Activated naive CD8-positive, alpha-beta T cell (primary cell): ENCODE measurements at regions not wholly inside any gene's neighbourhood (a gene's known extent, or its start where the extent isn't known, plus 50 kb on each side); places are given as distances from the start of the nearest gene placed in this dataset.

Source experiments
- H3K27ac Mint-ChIP-seq: one replicate; pipeline ENCODE4 v1.8.0; 2021; ENCODE audit warnings: mixed read lengths
- H3K27me3 Mint-ChIP-seq: one replicate; pipeline ENCODE4 v1.8.0; 2021; ENCODE audit warnings: mixed read lengths
- H3K36me3 Mint-ChIP-seq: one replicate; pipeline ENCODE4 v1.8.0; 2021; ENCODE audit warnings: mixed read lengths
- H3K4me1 Mint-ChIP-seq: one replicate; pipeline ENCODE4 v1.8.0; 2021; ENCODE audit warnings: low read depth, mixed read lengths
- H3K4me3 Mint-ChIP-seq: one replicate; pipeline ENCODE4 v1.8.0; 2021; ENCODE audit warnings: mild to moderate bottlenecking, mixed read lengths
- H3K9me3 Mint-ChIP-seq: one replicate; pipeline ENCODE4 v1.8.0; 2021; ENCODE audit warnings: low read depth, mixed read lengths

- H3K4me1 Mint-ChIP-seq = no peaks in the 10 kb centered on the region
- no peaks in the 10 kb centered on the region for H3K27me3 Mint-ChIP-seq
- no peak overlapping the region for H3K27ac Mint-ChIP-seq
- no peak overlapping the region for H3K4me3 Mint-ChIP-seq
- H3K9me3 Mint-ChIP-seq = no peaks in the 10 kb centered on the region
- H3K36me3 Mint-ChIP-seq = no peaks in the 10 kb centered on the region
Measured at GRCh38 chr18:73594749-73595148, 552.9 kb downstream of the FBXO15 start.

- H3K4me1 Mint-ChIP-seq = no peaks in the 10 kb centered on the region
- no peak overlapping the region for H3K27ac Mint-ChIP-seq
- H3K4me3 Mint-ChIP-seq = no peak overlapping the region
- H3K27me3 Mint-ChIP-seq = no peaks in the 10 kb centered on the region
- H3K9me3 Mint-ChIP-seq = no peaks in the 10 kb centered on the region
- no peaks in the 10 kb centered on the region for H3K36me3 Mint-ChIP-seq
Measured at GRCh38 chr18:73593207-73593606, 554.4 kb downstream of the FBXO15 start.

- no peaks in the 10 kb centered on the region for H3K9me3 Mint-ChIP-seq
- H3K27ac Mint-ChIP-seq = no peak overlapping the region
- no peaks in the 10 kb centered on the region for H3K36me3 Mint-ChIP-seq
- H3K27me3 Mint-ChIP-seq = no peaks in the 10 kb centered on the region
- H3K4me1 Mint-ChIP-seq = no peaks in the 10 kb centered on the region
- no peak overlapping the region for H3K4me3 Mint-ChIP-seq
Measured at GRCh38 chr18:73590950-73591349, 556.7 kb downstream of the FBXO15 start.

- no peaks in the 10 kb centered on the region for H3K9me3 Mint-ChIP-seq
Measured at GRCh38 chr18:73579698-73580097, 567.9 kb downstream of the FBXO15 start.

GRCh38 chr18:73577365-73577764, 570.3 kb downstream of the FBXO15 start:
- Mint-ChIP-seq H3K27ac (no peak overlapping the region), H3K27me3 (no peaks in the 10 kb centered on the region), H3K4me3 (no peak overlapping the region), H3K36me3 (no peaks in the 10 kb centered on the region), H3K4me1 (no peaks in the 10 kb centered on the region), H3K9me3 (no peaks in the 10 kb centered on the region)

More at GRCh38 chr18:73579698-73580097, 567.9 kb downstream of the FBXO15 start:
- no peak overlapping the region for H3K4me3 Mint-ChIP-seq
- no peaks in the 10 kb centered on the region for H3K4me1 Mint-ChIP-seq
- H3K27ac Mint-ChIP-seq = no peak overlapping the region
- no peaks in the 10 kb centered on the region for H3K36me3 Mint-ChIP-seq
- no peaks in the 10 kb centered on the region for H3K27me3 Mint-ChIP-seq

GRCh38 chr18:73563901-73564472, 583.6 kb downstream of the FBXO15 start:
- Mint-ChIP-seq H3K27me3 (no peaks in the 10 kb centered on the region), H3K36me3 (no peaks in the 10 kb centered on the region), H3K4me3 (no peak overlapping the region), H3K4me1 (no peaks in the 10 kb centered on the region), H3K9me3 (no peaks in the 10 kb centered on the region), H3K27ac (no peak overlapping the region)

GRCh38 chr18:73563345-73563744, 584.3 kb downstream of the FBXO15 start:
- Mint-ChIP-seq H3K4me1 (no peaks in the 10 kb centered on the region), H3K27ac (no peak overlapping the region), H3K4me3 (no peak overlapping the region), H3K36me3 (no peaks in the 10 kb centered on the region), H3K27me3 (no peaks in the 10 kb centered on the region), H3K9me3 (no peaks in the 10 kb centered on the region)

- peaks cover 4% of the 10 kb centered on the region for H3K9me3 Mint-ChIP-seq
- no peaks in the 10 kb centered on the region for H3K4me1 Mint-ChIP-seq
- H3K4me3 Mint-ChIP-seq = no peak overlapping the region
- no peak overlapping the region for H3K27ac Mint-ChIP-seq
- no peaks in the 10 kb centered on the region for H3K36me3 Mint-ChIP-seq
- no peaks in the 10 kb centered on the region for H3K27me3 Mint-ChIP-seq
Measured at GRCh38 chr18:73556904-73557303, 590.7 kb downstream of the FBXO15 start.

GRCh38 chr18:73552171-73552570, 595.5 kb downstream of the FBXO15 start:
- H3K4me1 Mint-ChIP-seq = no peaks in the 10 kb centered on the region
- H3K27ac Mint-ChIP-seq = no peak overlapping the region
- H3K9me3 Mint-ChIP-seq = peaks cover 4% of the 10 kb centered on the region
- H3K4me3 Mint-ChIP-seq = no peak overlapping the region
- no peaks in the 10 kb centered on the region for H3K27me3 Mint-ChIP-seq
- no peaks in the 10 kb centered on the region for H3K36me3 Mint-ChIP-seq

GRCh38 chr18:73551211-73551610, 596.4 kb downstream of the FBXO15 start:
- H3K9me3 Mint-ChIP-seq = peaks cover 4% of the 10 kb centered on the region
- H3K4me1 Mint-ChIP-seq = no peaks in the 10 kb centered on the region
- H3K36me3 Mint-ChIP-seq = no peaks in the 10 kb centered on the region
- no peaks in the 10 kb centered on the region for H3K27me3 Mint-ChIP-seq
- H3K27ac Mint-ChIP-seq = no peak overlapping the region
- no peak overlapping the region for H3K4me3 Mint-ChIP-seq

GRCh38 chr18:73549236-73549635, 598.4 kb downstream of the FBXO15 start:
- Mint-ChIP-seq H3K27me3 (no peaks in the 10 kb centered on the region), H3K4me3 (no peak overlapping the region), H3K36me3 (no peaks in the 10 kb centered on the region), H3K4me1 (no peaks in the 10 kb centered on the region), H3K27ac (no peak overlapping the region), H3K9me3 (no peaks in the 10 kb centered on the region)

- Mint-ChIP-seq H3K27me3 (no peaks in the 10 kb centered on the region), H3K9me3 (no peaks in the 10 kb centered on the region), H3K36me3 (no peaks in the 10 kb centered on the region), H3K27ac (no peak overlapping the region), H3K4me3 (no peak overlapping the region), H3K4me1 (no peaks in the 10 kb centered on the region)
Measured at GRCh38 chr18:73545472-73545871, 602.2 kb downstream of the FBXO15 start.

- Mint-ChIP-seq H3K4me1 (no peaks in the 10 kb centered on the region), H3K27ac (no peak overlapping the region), H3K9me3 (no peaks in the 10 kb centered on the region), H3K36me3 (no peaks in the 10 kb centered on the region), H3K27me3 (no peaks in the 10 kb centered on the region), H3K4me3 (no peak overlapping the region)
Measured at GRCh38 chr18:73544617-73545016, 603.0 kb downstream of the FBXO15 start.

GRCh38 chr18:73544032-73544431, 603.6 kb downstream of the FBXO15 start:
- H3K4me1 Mint-ChIP-seq = no peaks in the 10 kb centered on the region
- H3K9me3 Mint-ChIP-seq = no peaks in the 10 kb centered on the region
- no peak overlapping the region for H3K4me3 Mint-ChIP-seq
- no peaks in the 10 kb centered on the region for H3K27me3 Mint-ChIP-seq
- H3K36me3 Mint-ChIP-seq = no peaks in the 10 kb centered on the region
- no peak overlapping the region for H3K27ac Mint-ChIP-seq

GRCh38 chr18:73535990-73536389, 611.6 kb downstream of the FBXO15 start:
- Mint-ChIP-seq H3K9me3 (peaks cover 3% of the 10 kb centered on the region), H3K27me3 (no peaks in the 10 kb centered on the region), H3K36me3 (no peaks in the 10 kb centered on the region), H3K27ac (no peak overlapping the region), H3K4me3 (no peak overlapping the region), H3K4me1 (no peaks in the 10 kb centered on the region)

- Mint-ChIP-seq H3K27ac (no peak overlapping the region), H3K36me3 (no peaks in the 10 kb centered on the region), H3K27me3 (no peaks in the 10 kb centered on the region), H3K9me3 (peaks cover 10% of the 10 kb centered on the region), H3K4me1 (no peaks in the 10 kb centered on the region), H3K4me3 (no peak overlapping the region)
Measured at GRCh38 chr18:73535189-73535588, 612.4 kb downstream of the FBXO15 start.
